ENCODE measurements at regions not wholly inside any gene's neighbourhood (a gene's known extent, or its start where the extent isn't known, plus 50 kb on each side); places are given as distances from the start of the nearest gene placed in this dataset.
"Not testable (repeated sequence)": the region's sequence is repeated elsewhere in the genome, so short reads cannot be mapped to it uniquely, and the experiment has no call there.

- TF ChIP-seq ATF3 (IDR thresholded peaks at IDR 0.05) (no peak), POLR2A (IDR thresholded peaks at IDR 0.05; ENCODE audit: borderline replicate concordance, extremely low read depth, insufficient read depth, insufficient read length) (no peak), ZNF274 (IDR thresholded peaks at IDR 0.05; ENCODE audit: low read depth, low read length) (no peak)
Observed at GRCh38 chr20:40887105-40887504, 141.5 kb upstream of the TOP1 start (continued).

- H3K4me2 ChIP-seq (ENCODE audit: low read length); H2AFZ ChIP-seq (ENCODE audit: low read depth, low read length, poor library complexity, severe bottlenecking); H3K9me3 ChIP-seq (ENCODE audit: control insufficient read depth in 1 of 2, insufficient read depth in 1 of 2, low read depth in 1 of 2, low read length in 2 of 2); H3K9me2 ChIP-seq (ENCODE audit: insufficient read depth); H3K4me1 ChIP-seq (ENCODE audit: control insufficient read depth in 1 of 2, insufficient read depth in 2 of 2, low read length in 2 of 2); H3K27me3 ChIP-seq (ENCODE audit: insufficient read depth, low read length); H3K79me2 ChIP-seq (ENCODE audit: insufficient read depth, low read length); H4K20me1 ChIP-seq (ENCODE audit: insufficient read depth); H3K9ac ChIP-seq (ENCODE audit: low read length); H3K36me3 ChIP-seq (ENCODE audit: control insufficient read depth in 1 of 2, insufficient read depth in 2 of 2, low read length in 2 of 2); ATAC-seq; DNase-seq (ENCODE audit: low read depth, low spot score); H3K27ac ChIP-seq (ENCODE audit: low read depth, low read length); RAD21 ChIA-PET (ENCODE audit: low non-redundant PET in 1 of 2, low total read pairs in 2 of 2, uncharacterized antibody in 2 of 2, unreplicated experiment in 2 of 2); CTCF ChIA-PET; POLR2A ChIA-PET; H3K4me3 ChIP-seq (replicated peaks in 1 of 2; ENCODE audit: low read depth in 1 of 2, low read length in 2 of 2); BruUV-seq (replicated peaks); intact Hi-C loops (cut with micrococcal nuclease): not testable (repeated sequence)
Observed at GRCh38 chr20:40889266-40889665, 139.4 kb upstream of the TOP1 start.

GRCh38 chr20:40890181-40890580, 138.4 kb upstream of the TOP1 start:
- no TSS peak for BruUV-seq (replicated peaks)

More at GRCh38 chr20:40890181-40890580, 138.4 kb upstream of the TOP1 start:
- ChIA-PET CTCF (no interaction called here), RAD21 (ENCODE audit: low non-redundant PET in 1 of 2, low total read pairs in 2 of 2, uncharacterized antibody in 2 of 2, unreplicated experiment in 2 of 2) (no interaction called here), POLR2A (interaction anchor here (0.5 kb wide), 1 partner anchor 107 kb away, joined by 3 read pairs; no protein-coding TSS in a partner anchor)
- H2AFZ ChIP-seq (ENCODE audit: low read depth, low read length, poor library complexity, severe bottlenecking), result no peak overlapping the region
- H3K36me3 ChIP-seq (ENCODE audit: control insufficient read depth in 1 of 2, insufficient read depth in 2 of 2, low read length in 2 of 2), result no peaks in the 10 kb centered on the region
- intact Hi-C loops (cut with micrococcal nuclease), result no loop called here
- H3K4me3 ChIP-seq (replicated peaks in 1 of 2; ENCODE audit: low read depth in 1 of 2, low read length in 2 of 2), result no peak overlapping the region
- H3K9me2 ChIP-seq (ENCODE audit: insufficient read depth), result no peaks in the 10 kb centered on the region
- no peak overlapping the region for H3K9ac ChIP-seq (ENCODE audit: low read length)
- H3K4me2 ChIP-seq (ENCODE audit: low read length), result no peak overlapping the region
- H3K27ac ChIP-seq (ENCODE audit: low read depth, low read length), result no peak overlapping the region
- H3K9me3 ChIP-seq (ENCODE audit: control insufficient read depth in 1 of 2, insufficient read depth in 1 of 2, low read depth in 1 of 2, low read length in 2 of 2), result no peaks in the 10 kb centered on the region
- ATAC-seq, result no peak
- no peaks in the 10 kb centered on the region for H3K79me2 ChIP-seq (ENCODE audit: insufficient read depth, low read length)
- no peak for DNase-seq (ENCODE audit: low read depth, low spot score)
- TF ChIP-seq TCF7L2 (IDR thresholded peaks at IDR 0.05; ENCODE audit: borderline replicate concordance, extremely low read depth, insufficient read depth, insufficient read length), result no peak
- no peaks in the 10 kb centered on the region for H4K20me1 ChIP-seq (ENCODE audit: insufficient read depth)
- H3K4me1 ChIP-seq (ENCODE audit: control insufficient read depth in 1 of 2, insufficient read depth in 2 of 2, low read length in 2 of 2), result no peaks in the 10 kb centered on the region
- H3K27me3 ChIP-seq (ENCODE audit: insufficient read depth, low read length), result no peaks in the 10 kb centered on the region
